Activated T-helper 2 cell treated with anti-CD3 and anti-CD28 coated beads, Interferon-gamma antibody, Interleukin-2, Interleukin-4, amounts not matched to agents 10 μg/mL and 5 μg/mL and 100 μg/mL, durations not matched to agents 14 hours and 24 hours and 36 hours (primary cell): ENCODE measurements at regions not wholly inside any gene's neighbourhood (a gene's known extent, or its start where the extent isn't known, plus 50 kb on each side); places are given as distances from the start of the nearest gene placed in this dataset.

ENCODE experiments used
- DNase-seq: peaks from one replicate; pipeline ENCODE4 v3.0.0; 2021; ENCODE audit warnings: low spot score
- H3K27ac Mint-ChIP-seq: one replicate; pipeline ENCODE4 v1.8.0; 2021; ENCODE audit warnings: mixed read lengths
- H3K27me3 Mint-ChIP-seq: one replicate; pipeline ENCODE4 v1.8.0; 2021; ENCODE audit warnings: low read depth, mixed read lengths
- H3K36me3 Mint-ChIP-seq: one replicate; pipeline ENCODE4 v1.8.0; 2021; ENCODE audit warnings: low read depth, mixed read lengths
- H3K4me1 Mint-ChIP-seq: one replicate; pipeline ENCODE4 v1.8.0; 2021; ENCODE audit warnings: low read depth, mixed read lengths
- H3K4me3 Mint-ChIP-seq: one replicate; pipeline ENCODE4 v1.8.0; 2021; ENCODE audit warnings: low read depth, mild to moderate bottlenecking, moderate library complexity, mixed read lengths
- H3K9me3 Mint-ChIP-seq: one replicate; pipeline ENCODE4 v1.8.0; 2021; ENCODE audit warnings: mixed read lengths
- intact Hi-C: fragments of 100-400 bp; cut with micrococcal nuclease; formaldehyde crosslinking; loops from one replicate; pipeline ENCODE4 v1.15.1; 2023

GRCh38 chr3:117600666-117601065 lies 891.1 kb downstream of the TUSC7 start:
- H3K9me3 Mint-ChIP-seq = peaks cover 7% of the 10 kb centered on the region
- intact Hi-C loops = no loop called here
- no peaks in the 10 kb centered on the region for H3K27me3 Mint-ChIP-seq
- DNase-seq = no peak
- H3K27ac Mint-ChIP-seq = no peak overlapping the region
- H3K4me3 Mint-ChIP-seq = no peak overlapping the region
- no peaks in the 10 kb centered on the region for H3K4me1 Mint-ChIP-seq
- H3K36me3 Mint-ChIP-seq = no peaks in the 10 kb centered on the region

DNA sequence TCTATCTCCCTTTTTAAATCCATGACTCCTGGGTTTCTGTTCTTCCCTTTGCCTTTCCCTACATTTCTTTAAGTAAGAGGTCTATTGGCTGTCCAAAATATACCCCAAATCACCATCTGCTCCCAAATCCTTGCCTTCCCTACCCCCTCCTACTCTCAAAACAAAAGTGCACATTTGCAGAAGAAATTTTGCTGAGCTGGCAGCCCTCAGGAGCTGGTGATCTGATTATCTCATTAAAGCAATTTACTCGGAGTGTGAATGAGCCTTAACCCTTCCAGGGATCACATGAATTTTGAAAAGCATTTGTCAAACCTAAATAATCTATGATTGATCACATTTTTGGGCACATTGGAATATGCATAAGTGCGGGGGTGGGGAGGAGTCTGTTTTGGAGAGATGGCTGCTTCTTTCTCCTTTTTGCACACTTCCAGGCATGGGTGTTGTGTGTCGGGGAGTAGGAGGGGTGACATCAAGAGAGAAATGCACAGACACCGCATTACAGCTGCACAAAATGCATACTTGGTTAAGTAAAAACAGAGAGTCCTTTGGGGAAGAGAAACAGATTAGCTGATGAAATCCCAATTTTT lies 892.6 kb downstream of the TUSC7 start:
- H3K36me3 Mint-ChIP-seq = no peaks in the 10 kb centered on the region
- intact Hi-C loops = no loop called here
- peaks cover 7% of the 10 kb centered on the region for H3K9me3 Mint-ChIP-seq
- H3K4me1 Mint-ChIP-seq = no peaks in the 10 kb centered on the region
- H3K4me3 Mint-ChIP-seq = no peak overlapping the region
- no peak overlapping the region for H3K27ac Mint-ChIP-seq
- no peaks in the 10 kb centered on the region for H3K27me3 Mint-ChIP-seq
- DNase-seq = no peak

DNA sequence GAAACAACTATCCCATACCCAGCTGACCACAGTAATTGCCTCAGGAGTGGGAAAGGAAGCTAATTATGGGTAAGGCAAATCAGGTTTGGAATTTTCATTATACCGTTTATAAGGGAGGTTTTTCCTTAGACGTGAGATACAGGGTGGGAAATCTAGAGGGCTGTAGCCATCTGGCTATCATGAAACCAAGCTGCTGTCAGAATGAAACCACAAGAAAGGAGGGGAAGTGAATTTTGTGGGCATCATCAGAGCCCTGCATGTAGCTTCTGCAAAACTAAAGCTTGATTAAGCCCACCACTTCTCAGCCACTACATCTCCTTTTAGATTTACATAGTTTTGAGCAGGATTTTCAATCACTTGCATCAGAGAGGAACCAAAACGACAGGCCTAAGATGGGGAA lies 893.5 kb downstream of the TUSC7 start:
- no peak overlapping the region for H3K27ac Mint-ChIP-seq
- H3K27me3 Mint-ChIP-seq = no peaks in the 10 kb centered on the region
- H3K9me3 Mint-ChIP-seq = peaks cover 7% of the 10 kb centered on the region
- no peaks in the 10 kb centered on the region for H3K4me1 Mint-ChIP-seq
- DNase-seq = no peak
- H3K4me3 Mint-ChIP-seq = no peak overlapping the region
- H3K36me3 Mint-ChIP-seq = no peaks in the 10 kb centered on the region
- intact Hi-C loops = no loop called here

DNA sequence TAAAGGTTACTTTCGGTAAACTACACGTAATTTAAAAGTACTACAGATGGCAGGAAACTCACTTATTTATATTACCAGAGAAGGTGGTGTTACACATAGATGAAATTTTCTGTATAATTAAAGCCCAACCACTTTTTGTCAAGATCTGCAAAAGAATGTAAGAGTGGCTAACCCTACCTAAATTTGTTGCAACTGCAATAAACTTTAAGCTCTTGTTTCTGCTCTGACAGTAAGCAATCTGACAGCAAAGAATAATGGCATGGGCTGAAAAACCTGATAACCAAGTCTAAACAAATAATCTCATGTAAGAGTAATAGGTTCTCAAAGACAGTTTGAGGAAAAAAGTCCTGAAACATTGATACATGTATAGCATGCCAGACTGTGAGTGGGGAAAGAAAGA lies 897.3 kb downstream of the TUSC7 start:
- Mint-ChIP-seq H3K36me3 (no peaks in the 10 kb centered on the region), H3K27me3 (no peaks in the 10 kb centered on the region), H3K4me1 (no peaks in the 10 kb centered on the region), H3K4me3 (no peak overlapping the region), H3K9me3 (no peaks in the 10 kb centered on the region), H3K27ac (no peak overlapping the region)
- intact Hi-C loops = no loop called here
- no peak for DNase-seq

DNA sequence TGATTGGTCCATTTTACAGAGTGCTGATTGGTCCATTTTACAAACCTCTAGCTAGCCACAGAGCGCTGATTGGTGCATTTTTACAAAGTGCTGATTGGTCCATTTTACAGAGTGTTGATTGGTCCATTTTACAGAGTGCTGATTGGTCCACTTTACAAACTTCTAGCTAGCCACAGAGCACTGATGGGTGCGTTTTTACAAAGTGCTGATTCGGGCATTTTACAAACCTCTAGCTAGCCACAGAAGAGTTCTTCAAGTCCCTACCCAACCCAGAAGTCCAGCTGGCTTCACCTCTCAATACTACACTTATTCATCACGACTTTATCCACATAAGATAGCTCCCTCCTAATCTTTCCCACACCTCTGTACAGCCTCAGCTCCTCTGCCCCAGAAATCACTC lies 899.8 kb downstream of the TUSC7 start:
- no peaks in the 10 kb centered on the region for H3K4me1 Mint-ChIP-seq
- no peaks in the 10 kb centered on the region for H3K36me3 Mint-ChIP-seq
- no peak overlapping the region for H3K4me3 Mint-ChIP-seq

GRCh38 chr3:117610156-117610555 lies 900.6 kb downstream of the TUSC7 start:
- H3K27me3 Mint-ChIP-seq = no peaks in the 10 kb centered on the region
- DNase-seq = no peak
- no peak overlapping the region for H3K27ac Mint-ChIP-seq
- no peaks in the 10 kb centered on the region for H3K4me1 Mint-ChIP-seq
- intact Hi-C loops = no loop called here
- no peak overlapping the region for H3K4me3 Mint-ChIP-seq
- H3K9me3 Mint-ChIP-seq = no peaks in the 10 kb centered on the region
- H3K36me3 Mint-ChIP-seq = no peaks in the 10 kb centered on the region

More for the DNA sequence above, 899.8 kb downstream of the TUSC7 start:
- no peak for DNase-seq
- intact Hi-C loops = no loop called here
- H3K9me3 Mint-ChIP-seq = no peaks in the 10 kb centered on the region
- H3K27ac Mint-ChIP-seq = no peak overlapping the region
- H3K27me3 Mint-ChIP-seq = no peaks in the 10 kb centered on the region

GRCh38 chr3:117611211-117611610 lies 901.6 kb downstream of the TUSC7 start:
- H3K9me3 Mint-ChIP-seq = no peaks in the 10 kb centered on the region
- H3K4me1 Mint-ChIP-seq = no peaks in the 10 kb centered on the region
- no peak overlapping the region for H3K27ac Mint-ChIP-seq
- intact Hi-C loops = no loop called here
- H3K4me3 Mint-ChIP-seq = no peak overlapping the region
- H3K27me3 Mint-ChIP-seq = no peaks in the 10 kb centered on the region
- no peak for DNase-seq
- no peaks in the 10 kb centered on the region for H3K36me3 Mint-ChIP-seq

- Mint-ChIP-seq H3K4me1 (no peaks in the 10 kb centered on the region), H3K9me3 (no peaks in the 10 kb centered on the region), H3K27ac (no peak overlapping the region), H3K4me3 (no peak overlapping the region), H3K27me3 (no peaks in the 10 kb centered on the region), H3K36me3 (no peaks in the 10 kb centered on the region)
- no peak for DNase-seq
- intact Hi-C loops = no loop called here
These were observed 906.6 kb downstream of the TUSC7 start for GRCh38 chr3:117616227-117616626.

DNA sequence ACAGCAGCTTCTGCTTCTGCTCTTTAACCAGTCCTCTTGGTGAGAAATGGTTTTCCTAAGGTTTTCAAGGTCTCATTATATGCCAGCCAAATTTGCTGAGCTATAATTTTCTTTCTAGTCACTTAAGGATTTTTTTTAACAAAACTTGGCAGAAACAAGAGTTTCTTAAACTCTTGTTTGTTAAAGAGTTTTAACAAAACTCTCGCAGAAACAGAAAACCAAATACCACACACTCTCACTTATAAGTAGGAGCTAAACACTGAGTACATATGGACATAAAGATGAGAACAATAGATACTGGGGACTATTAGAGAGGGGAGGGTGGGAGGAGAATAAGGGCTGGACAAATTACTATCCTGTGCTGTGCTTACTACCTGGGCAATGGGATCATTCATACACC lies 908.3 kb downstream of the TUSC7 start:
- no peak for DNase-seq
- H3K9me3 Mint-ChIP-seq = no peaks in the 10 kb centered on the region
- no peaks in the 10 kb centered on the region for H3K27me3 Mint-ChIP-seq
- no peak overlapping the region for H3K27ac Mint-ChIP-seq
- no peaks in the 10 kb centered on the region for H3K4me1 Mint-ChIP-seq
- intact Hi-C loops = no loop called here
- H3K4me3 Mint-ChIP-seq = no peak overlapping the region
- H3K36me3 Mint-ChIP-seq = no peaks in the 10 kb centered on the region

DNA sequence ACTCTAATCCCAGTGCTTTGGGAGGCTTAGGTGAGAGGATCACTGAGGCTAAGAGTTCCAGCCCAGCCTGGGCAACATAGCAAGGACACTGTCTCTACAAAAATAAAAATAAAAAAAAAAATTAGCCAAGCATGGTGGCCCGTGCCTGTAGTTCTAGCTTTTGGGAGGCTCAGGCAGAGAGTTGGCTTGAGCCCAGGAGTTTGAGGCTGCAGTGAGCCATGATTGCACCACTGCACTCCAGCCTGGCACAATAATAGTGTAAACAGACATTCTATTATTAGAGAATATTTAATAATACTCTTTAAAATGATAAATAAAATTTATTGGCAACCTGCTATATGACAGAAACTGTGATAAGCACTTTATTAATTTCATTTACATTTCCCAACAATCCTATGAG lies 908.9 kb downstream of the TUSC7 start:
- Mint-ChIP-seq H3K27me3 (no peaks in the 10 kb centered on the region), H3K27ac (no peak overlapping the region), H3K36me3 (no peaks in the 10 kb centered on the region), H3K9me3 (no peaks in the 10 kb centered on the region), H3K4me3 (no peak overlapping the region), H3K4me1 (no peaks in the 10 kb centered on the region)
- no peak for DNase-seq
- intact Hi-C loops = no loop called here

DNA sequence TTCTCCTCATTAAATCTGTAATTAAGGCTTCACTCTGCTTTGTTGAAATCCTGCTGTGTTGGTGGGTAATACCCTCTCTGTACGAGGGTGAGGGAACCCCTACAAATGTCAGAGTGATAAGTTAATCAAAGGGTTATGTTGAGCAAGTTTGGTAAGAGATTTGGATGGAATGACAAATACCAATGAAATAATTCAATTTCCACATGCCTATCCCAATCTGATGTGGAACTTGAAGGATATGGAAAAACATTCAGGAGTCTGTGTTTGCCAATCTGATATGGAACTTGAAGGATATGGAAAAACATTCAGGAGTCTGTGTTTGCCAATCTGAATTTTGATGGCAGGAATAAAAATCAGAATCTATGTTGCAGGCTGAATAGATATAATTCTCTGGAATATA lies 910.2 kb downstream of the TUSC7 start:
- Mint-ChIP-seq H3K36me3 (no peaks in the 10 kb centered on the region), H3K4me1 (no peaks in the 10 kb centered on the region), H3K9me3 (no peaks in the 10 kb centered on the region), H3K4me3 (no peak overlapping the region), H3K27me3 (no peaks in the 10 kb centered on the region), H3K27ac (no peak overlapping the region)
- intact Hi-C loops = no loop called here
- no peak for DNase-seq

DNA sequence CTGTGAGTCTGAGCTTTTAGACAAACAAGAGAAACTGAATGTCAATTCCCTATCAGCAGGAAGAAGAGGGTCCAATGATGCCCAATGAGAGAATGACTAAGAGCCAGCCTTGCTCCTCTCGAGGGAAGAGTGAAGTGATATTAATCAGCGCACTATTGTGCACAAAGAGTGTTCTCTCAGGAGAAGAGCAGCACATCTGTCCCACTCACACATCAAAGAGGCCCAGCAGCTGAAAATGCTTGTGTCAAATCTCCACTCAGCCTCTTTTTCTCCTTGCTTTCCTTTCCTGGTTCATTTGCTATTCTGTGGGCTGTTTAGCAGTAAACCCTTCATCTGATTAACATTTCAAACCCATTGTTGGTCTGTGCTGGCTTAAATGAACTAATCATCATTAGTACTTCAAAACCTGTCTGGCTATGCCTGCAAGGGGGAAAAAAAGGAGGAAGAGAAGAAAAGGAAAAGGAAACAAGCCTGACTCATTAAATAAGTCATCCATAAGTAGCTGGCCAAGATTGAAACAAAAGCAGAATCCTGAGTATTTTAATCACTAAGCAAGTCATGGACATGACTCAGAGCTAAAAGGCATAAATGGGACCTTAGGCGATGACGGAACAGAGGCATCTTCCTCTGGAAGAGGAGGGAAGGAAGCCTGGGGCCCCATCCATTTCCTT lies 912.7 kb downstream of the TUSC7 start:
- Mint-ChIP-seq H3K4me3 (no peak overlapping the region), H3K27me3 (no peaks in the 10 kb centered on the region), H3K27ac (no peak overlapping the region), H3K36me3 (no peaks in the 10 kb centered on the region), H3K9me3 (no peaks in the 10 kb centered on the region), H3K4me1 (no peaks in the 10 kb centered on the region)
- no peak for DNase-seq
- intact Hi-C loops = no loop called here

- Mint-ChIP-seq H3K27me3 (no peaks in the 10 kb centered on the region), H3K4me3 (no peak overlapping the region), H3K9me3 (no peaks in the 10 kb centered on the region), H3K27ac (no peak overlapping the region), H3K4me1 (no peaks in the 10 kb centered on the region), H3K36me3 (no peaks in the 10 kb centered on the region)
- DNase-seq = no peak
- intact Hi-C loops = no loop called here
These were observed 914.8 kb downstream of the TUSC7 start for GRCh38 chr3:117624424-117624823.

- Mint-ChIP-seq H3K4me1 (no peaks in the 10 kb centered on the region), H3K27ac (no peak overlapping the region)
These were observed 915.6 kb downstream of the TUSC7 start for GRCh38 chr3:117625174-117625573.

More at GRCh38 chr3:117625174-117625573, 915.6 kb downstream of the TUSC7 start:
- Mint-ChIP-seq H3K4me3 (no peak overlapping the region), H3K27me3 (no peaks in the 10 kb centered on the region), H3K9me3 (no peaks in the 10 kb centered on the region), H3K36me3 (no peaks in the 10 kb centered on the region)
- DNase-seq = no peak
- intact Hi-C loops = no loop called here
